ENCODE measurements at regions not wholly inside any gene's neighbourhood (a gene's known extent, or its start where the extent isn't known, plus 50 kb on each side); places are given as distances from the start of the nearest gene placed in this dataset.

DNA sequence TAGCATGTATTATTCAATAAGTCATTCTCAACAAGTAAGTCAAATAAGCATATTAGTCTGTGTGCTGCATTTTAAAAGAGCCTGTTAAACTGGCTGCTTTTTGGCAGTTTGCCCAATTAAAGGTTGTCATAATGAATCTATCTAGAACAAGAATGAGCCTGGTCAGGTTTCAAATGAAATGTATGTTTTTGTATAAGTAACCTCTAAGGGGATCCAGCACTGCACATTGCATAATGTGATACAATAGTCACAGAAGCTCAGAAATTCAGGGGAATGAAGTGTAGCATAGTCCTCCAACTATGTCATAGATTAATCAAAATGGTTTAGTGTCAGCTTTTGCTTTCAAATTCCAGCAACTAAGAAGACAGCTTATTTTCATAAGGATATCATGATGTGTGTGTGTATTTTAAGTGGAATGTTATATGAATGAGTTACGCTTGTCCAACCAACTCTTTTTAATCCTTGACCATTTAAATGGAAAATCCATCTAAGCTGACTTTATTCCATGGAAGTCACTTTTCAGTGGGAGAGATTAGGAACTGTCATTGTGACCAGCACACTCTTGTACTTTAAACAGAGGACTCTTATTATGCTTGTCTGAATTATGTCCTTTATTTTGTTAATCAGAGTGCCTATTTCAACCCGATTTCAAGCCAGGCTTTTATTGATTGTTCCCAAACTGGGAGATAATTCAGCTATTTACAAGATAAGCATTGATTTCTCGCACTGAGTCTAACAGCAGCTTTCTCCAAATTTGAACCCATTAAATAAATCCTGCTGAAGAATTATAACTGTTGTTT, 283.9 kb upstream of the ADAMTSL1 start:
- TF ChIP-seq POLR2A (IDR thresholded peaks at IDR 0.05): no peak
- TF ChIP-seq CTCF (IDR thresholded peaks at IDR 0.05): no peak

Data from esophagus squamous epithelium (tissue), 4 donors.